GM23338 (cell line): ENCODE measurements at regions not wholly inside any gene's neighbourhood (a gene's known extent, or its start where the extent isn't known, plus 50 kb on each side); places are given as distances from the start of the nearest gene placed in this dataset.

ENCODE experiments used
- ATAC-seq: fragments of 200-7000 bp; cut with Tn5 transposase; 3 replicates; pipeline ENCODE4 v1.9.1; 2020
- DNase-seq: peaks from one replicate; pipeline ENCODE4 v3.0.0-alpha.2; 2015; ENCODE audit warnings: low spot score
- H2AFZ ChIP-seq: fragments of 200-600 bp; sonication (generic); 2 replicates; pipeline ENCODE4 v1.8.0; 2016; ENCODE audit warnings: antibody characterized with exemption, mild to moderate bottlenecking, moderate library complexity
- H3F3A ChIP-seq: fragments of 200-600 bp; sonication (generic); replicated peaks from 2 replicates; pipeline ENCODE4 v1.8.0; 2017; ENCODE audit warnings: antibody characterized with exemption, mixed run types, low read depth
- H3K27ac ChIP-seq: fragments of 200-600 bp; sonication (generic); 2 replicates; pipeline ENCODE4 v1.6.1; 2016; ENCODE audit warnings: low read depth
- H3K27me3 ChIP-seq: fragments of 200-600 bp; sonication (generic); 2 replicates; pipeline ENCODE4 v1.8.0; 2016; ENCODE audit warnings: mild to moderate bottlenecking, mixed run types, moderate library complexity; ENCODE audit not compliant: insufficient read depth
- H3K36me3 ChIP-seq: fragments of 200-600 bp; sonication (generic); 2 replicates; pipeline ENCODE4 v1.8.0; 2016; ENCODE audit warnings: mild to moderate bottlenecking; ENCODE audit not compliant: insufficient read depth
- H3K4me1 ChIP-seq: fragments of 200-600 bp; sonication (generic); 2 replicates; pipeline ENCODE4 v1.8.0; 2016; ENCODE audit warnings: mild to moderate bottlenecking, moderate library complexity; ENCODE audit not compliant: insufficient read depth
- H3K4me2 ChIP-seq: fragments of 200-600 bp; sonication (generic); 2 replicates; pipeline ENCODE4 v1.7.1; 2017; ENCODE audit warnings: mixed run types
- H3K4me3 ChIP-seq: fragments of 200-600 bp; sonication (generic); 2 replicates; pipeline ENCODE4 v1.6.1; 2016; ENCODE audit warnings: mixed run types
- H3K79me2 ChIP-seq: fragments of 200-600 bp; sonication (generic); replicated peaks from 2 replicates; pipeline ENCODE4 v1.8.0; 2017; ENCODE audit warnings: mild to moderate bottlenecking; ENCODE audit not compliant: insufficient read depth
- H3K9me2 ChIP-seq: fragments of 200-600 bp; sonication (generic); 2 replicates; pipeline ENCODE4 v1.8.0; 2017; ENCODE audit not compliant: insufficient read depth
- H4K20me1 ChIP-seq: fragments of 200-600 bp; sonication (generic); replicated peaks from 2 replicates; pipeline ENCODE4 v1.8.0; 2017; ENCODE audit warnings: mild to moderate bottlenecking; ENCODE audit not compliant: insufficient read depth
- H3K27ac Mint-ChIP-seq: 2 replicates; pipeline ENCODE4 v1.8.0; 2020; ENCODE audit warnings: inconsistent platforms, mild to moderate bottlenecking, moderate library complexity, mixed read lengths
- H3K27me3 Mint-ChIP-seq: 3 replicates; pipeline ENCODE4 v1.8.0; 2022; ENCODE audit warnings: low read depth, mild to moderate bottlenecking, moderate library complexity, mixed read lengths, inconsistent platforms; ENCODE audit not compliant: insufficient read depth, poor library complexity
- H3K36me3 Mint-ChIP-seq: 3 replicates; pipeline ENCODE4 v1.8.0; 2021; ENCODE audit warnings: low read depth, mild to moderate bottlenecking, inconsistent platforms, moderate library complexity, mixed read lengths
- H3K4me1 Mint-ChIP-seq: 3 replicates; pipeline ENCODE4 v1.8.0; 2020; ENCODE audit warnings: mild to moderate bottlenecking, inconsistent platforms, mixed read lengths
- H3K4me3 Mint-ChIP-seq: 3 replicates; pipeline ENCODE4 v1.8.0; 2021; ENCODE audit warnings: moderate library complexity, mild to moderate bottlenecking, inconsistent platforms, mixed read lengths
- H3K9me3 Mint-ChIP-seq: 3 replicates; pipeline ENCODE4 v1.8.0; 2020; ENCODE audit warnings: moderate library complexity, mild to moderate bottlenecking, inconsistent platforms, mixed read lengths
- EZH2 ChIP-seq: fragments of 200-600 bp; sonication (generic); IDR thresholded peaks from one replicate; pipeline ENCODE4 v1.8.0; 2017; ENCODE audit warnings: antibody characterized with exemption, mild to moderate bottlenecking, low read depth; ENCODE audit not compliant: unreplicated experiment
- EZH2phosphoT487 ChIP-seq: fragments of 200-600 bp; sonication (generic); IDR thresholded peaks from one replicate; pipeline ENCODE4 v1.8.1; 2018; ENCODE audit warnings: antibody characterized with exemption; ENCODE audit not compliant: unreplicated experiment
- JUNB ChIP-seq: IDR thresholded peaks from one replicate; pipeline ENCODE4 v1.6.1; 2016; ENCODE audit warnings: antibody characterized with exemption; ENCODE audit not compliant: unreplicated experiment
- NANOG ChIP-seq: IDR thresholded peaks from 2 replicates; pipeline ENCODE4 v1.6.1; 2016; ENCODE audit warnings: antibody characterized with exemption, borderline replicate concordance
- STAT1 ChIP-seq: IDR thresholded peaks from one replicate; pipeline ENCODE4 v1.6.1; 2016; ENCODE audit warnings: antibody characterized with exemption; ENCODE audit not compliant: unreplicated experiment
- ZNF114 ChIP-seq: fragments of 250-450 bp; sonication (Bioruptor Pico); IDR thresholded peaks from 2 replicates; pipeline ENCODE4 v1.5.0; 2020; ENCODE audit warnings: mild to moderate bottlenecking, moderate library complexity
- TF ChIP-seq, protein P1 (sequence below): IDR thresholded peaks from one replicate; pipeline ENCODE4 v1.6.1; 2018; ENCODE audit warnings: antibody characterized with exemption; ENCODE audit not compliant: unreplicated experiment
- TF ChIP-seq, protein P2 (sequence below), 2 experiments: fragments of 200-600 bp in 1 of 2; sonication (generic) in 1 of 2; conservative IDR thresholded peaks; 2 replicates each; pipeline versions ENCODE4 v1.5.1 to v1.6.1; 2016 to 2017; ENCODE audit warnings: antibody characterized with exemption in 2 of 2, low read depth in 2 of 2, mild to moderate bottlenecking in 2 of 2, moderate library complexity in 1 of 2
- TF ChIP-seq, protein P3 (sequence below): fragments of 250-450 bp; sonication (Bioruptor Pico); IDR thresholded peaks from 2 replicates; pipeline ENCODE4 v1.5.0; 2020; ENCODE audit warnings: mild to moderate bottlenecking, moderate library complexity

DNA sequence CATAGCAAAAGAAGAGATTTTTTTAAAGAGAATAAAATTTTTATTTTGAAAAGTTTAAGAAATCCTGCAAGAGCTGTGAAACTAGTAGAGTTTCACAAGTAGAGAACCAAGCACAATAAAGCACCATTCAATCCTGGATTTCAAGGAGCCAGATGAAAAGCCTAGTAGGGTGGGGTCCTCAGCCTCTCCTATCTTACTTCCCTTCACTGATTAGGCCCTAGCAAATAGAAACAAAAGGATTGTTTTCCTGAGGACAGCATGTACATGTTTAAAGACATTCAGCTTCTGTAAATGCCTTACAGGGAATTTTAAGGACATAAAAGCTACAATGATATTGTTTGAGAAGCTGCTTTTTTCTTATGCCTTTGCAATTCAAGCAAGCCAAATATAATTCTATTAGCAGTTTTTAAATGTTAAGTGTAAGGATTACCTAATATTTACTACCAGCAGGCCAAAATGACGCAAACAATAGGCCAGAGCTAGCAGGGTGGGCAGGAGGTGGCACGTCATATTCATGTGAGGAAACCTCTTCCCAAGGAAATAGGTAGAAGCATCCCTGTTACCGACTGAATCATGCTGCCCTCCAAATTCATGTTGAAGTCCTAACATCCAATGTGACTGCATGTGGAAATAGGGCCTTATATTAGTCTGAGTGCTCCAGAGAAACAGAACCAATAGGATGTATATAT is 337.6 kb downstream of the MLLT3 start:
- H3K79me2 ChIP-seq = no peaks in the 10 kb centered on the region
- DNase-seq (no peak), ATAC-seq (no peak)
- no peaks in the 10 kb centered on the region for H4K20me1 ChIP-seq
- no peak overlapping the region for H3K4me3 ChIP-seq
- peaks cover 8% of the 10 kb centered on the region for H3K4me1 ChIP-seq
- H2AFZ ChIP-seq = no peak overlapping the region
- H3F3A ChIP-seq = no peaks in the 10 kb centered on the region
- Mint-ChIP-seq H3K27ac (no peak overlapping the region), H3K36me3 (peaks cover 8% of the 10 kb centered on the region; the same call in 1 of the 3 replicates), H3K9me3 (peaks cover 3% of the 10 kb centered on the region; the same call in 1 of the 3 replicates), H3K4me1 (peaks cover 20% of the 10 kb centered on the region), H3K27me3 (peaks cover 6% of the 10 kb centered on the region), H3K4me3 (no peak overlapping the region)
- no peaks in the 10 kb centered on the region for H3K36me3 ChIP-seq
- no peak overlapping the region for H3K4me2 ChIP-seq
- no peak for TF ChIP-seq NANOG
- TF ChIP-seq JUNB = no peak
- TF ChIP-seq, protein P1, sequence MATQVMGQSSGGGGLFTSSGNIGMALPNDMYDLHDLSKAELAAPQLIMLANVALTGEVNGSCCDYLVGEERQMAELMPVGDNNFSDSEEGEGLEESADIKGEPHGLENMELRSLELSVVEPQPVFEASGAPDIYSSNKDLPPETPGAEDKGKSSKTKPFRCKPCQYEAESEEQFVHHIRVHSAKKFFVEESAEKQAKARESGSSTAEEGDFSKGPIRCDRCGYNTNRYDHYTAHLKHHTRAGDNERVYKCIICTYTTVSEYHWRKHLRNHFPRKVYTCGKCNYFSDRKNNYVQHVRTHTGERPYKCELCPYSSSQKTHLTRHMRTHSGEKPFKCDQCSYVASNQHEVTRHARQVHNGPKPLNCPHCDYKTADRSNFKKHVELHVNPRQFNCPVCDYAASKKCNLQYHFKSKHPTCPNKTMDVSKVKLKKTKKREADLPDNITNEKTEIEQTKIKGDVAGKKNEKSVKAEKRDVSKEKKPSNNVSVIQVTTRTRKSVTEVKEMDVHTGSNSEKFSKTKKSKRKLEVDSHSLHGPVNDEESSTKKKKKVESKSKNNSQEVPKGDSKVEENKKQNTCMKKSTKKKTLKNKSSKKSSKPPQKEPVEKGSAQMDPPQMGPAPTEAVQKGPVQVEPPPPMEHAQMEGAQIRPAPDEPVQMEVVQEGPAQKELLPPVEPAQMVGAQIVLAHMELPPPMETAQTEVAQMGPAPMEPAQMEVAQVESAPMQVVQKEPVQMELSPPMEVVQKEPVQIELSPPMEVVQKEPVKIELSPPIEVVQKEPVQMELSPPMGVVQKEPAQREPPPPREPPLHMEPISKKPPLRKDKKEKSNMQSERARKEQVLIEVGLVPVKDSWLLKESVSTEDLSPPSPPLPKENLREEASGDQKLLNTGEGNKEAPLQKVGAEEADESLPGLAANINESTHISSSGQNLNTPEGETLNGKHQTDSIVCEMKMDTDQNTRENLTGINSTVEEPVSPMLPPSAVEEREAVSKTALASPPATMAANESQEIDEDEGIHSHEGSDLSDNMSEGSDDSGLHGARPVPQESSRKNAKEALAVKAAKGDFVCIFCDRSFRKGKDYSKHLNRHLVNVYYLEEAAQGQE = no peak
- TF ChIP-seq EZH2 = no peak
- no peak for TF ChIP-seq STAT1
- TF ChIP-seq, protein P2, sequence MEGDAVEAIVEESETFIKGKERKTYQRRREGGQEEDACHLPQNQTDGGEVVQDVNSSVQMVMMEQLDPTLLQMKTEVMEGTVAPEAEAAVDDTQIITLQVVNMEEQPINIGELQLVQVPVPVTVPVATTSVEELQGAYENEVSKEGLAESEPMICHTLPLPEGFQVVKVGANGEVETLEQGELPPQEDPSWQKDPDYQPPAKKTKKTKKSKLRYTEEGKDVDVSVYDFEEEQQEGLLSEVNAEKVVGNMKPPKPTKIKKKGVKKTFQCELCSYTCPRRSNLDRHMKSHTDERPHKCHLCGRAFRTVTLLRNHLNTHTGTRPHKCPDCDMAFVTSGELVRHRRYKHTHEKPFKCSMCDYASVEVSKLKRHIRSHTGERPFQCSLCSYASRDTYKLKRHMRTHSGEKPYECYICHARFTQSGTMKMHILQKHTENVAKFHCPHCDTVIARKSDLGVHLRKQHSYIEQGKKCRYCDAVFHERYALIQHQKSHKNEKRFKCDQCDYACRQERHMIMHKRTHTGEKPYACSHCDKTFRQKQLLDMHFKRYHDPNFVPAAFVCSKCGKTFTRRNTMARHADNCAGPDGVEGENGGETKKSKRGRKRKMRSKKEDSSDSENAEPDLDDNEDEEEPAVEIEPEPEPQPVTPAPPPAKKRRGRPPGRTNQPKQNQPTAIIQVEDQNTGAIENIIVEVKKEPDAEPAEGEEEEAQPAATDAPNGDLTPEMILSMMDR (conservative IDR thresholded peaks at IDR 0.05; ENCODE audit: low read depth in 2 of 2) = no peak
- TF ChIP-seq EZH2phosphoT487 = no peak
- TF ChIP-seq, protein P3, sequence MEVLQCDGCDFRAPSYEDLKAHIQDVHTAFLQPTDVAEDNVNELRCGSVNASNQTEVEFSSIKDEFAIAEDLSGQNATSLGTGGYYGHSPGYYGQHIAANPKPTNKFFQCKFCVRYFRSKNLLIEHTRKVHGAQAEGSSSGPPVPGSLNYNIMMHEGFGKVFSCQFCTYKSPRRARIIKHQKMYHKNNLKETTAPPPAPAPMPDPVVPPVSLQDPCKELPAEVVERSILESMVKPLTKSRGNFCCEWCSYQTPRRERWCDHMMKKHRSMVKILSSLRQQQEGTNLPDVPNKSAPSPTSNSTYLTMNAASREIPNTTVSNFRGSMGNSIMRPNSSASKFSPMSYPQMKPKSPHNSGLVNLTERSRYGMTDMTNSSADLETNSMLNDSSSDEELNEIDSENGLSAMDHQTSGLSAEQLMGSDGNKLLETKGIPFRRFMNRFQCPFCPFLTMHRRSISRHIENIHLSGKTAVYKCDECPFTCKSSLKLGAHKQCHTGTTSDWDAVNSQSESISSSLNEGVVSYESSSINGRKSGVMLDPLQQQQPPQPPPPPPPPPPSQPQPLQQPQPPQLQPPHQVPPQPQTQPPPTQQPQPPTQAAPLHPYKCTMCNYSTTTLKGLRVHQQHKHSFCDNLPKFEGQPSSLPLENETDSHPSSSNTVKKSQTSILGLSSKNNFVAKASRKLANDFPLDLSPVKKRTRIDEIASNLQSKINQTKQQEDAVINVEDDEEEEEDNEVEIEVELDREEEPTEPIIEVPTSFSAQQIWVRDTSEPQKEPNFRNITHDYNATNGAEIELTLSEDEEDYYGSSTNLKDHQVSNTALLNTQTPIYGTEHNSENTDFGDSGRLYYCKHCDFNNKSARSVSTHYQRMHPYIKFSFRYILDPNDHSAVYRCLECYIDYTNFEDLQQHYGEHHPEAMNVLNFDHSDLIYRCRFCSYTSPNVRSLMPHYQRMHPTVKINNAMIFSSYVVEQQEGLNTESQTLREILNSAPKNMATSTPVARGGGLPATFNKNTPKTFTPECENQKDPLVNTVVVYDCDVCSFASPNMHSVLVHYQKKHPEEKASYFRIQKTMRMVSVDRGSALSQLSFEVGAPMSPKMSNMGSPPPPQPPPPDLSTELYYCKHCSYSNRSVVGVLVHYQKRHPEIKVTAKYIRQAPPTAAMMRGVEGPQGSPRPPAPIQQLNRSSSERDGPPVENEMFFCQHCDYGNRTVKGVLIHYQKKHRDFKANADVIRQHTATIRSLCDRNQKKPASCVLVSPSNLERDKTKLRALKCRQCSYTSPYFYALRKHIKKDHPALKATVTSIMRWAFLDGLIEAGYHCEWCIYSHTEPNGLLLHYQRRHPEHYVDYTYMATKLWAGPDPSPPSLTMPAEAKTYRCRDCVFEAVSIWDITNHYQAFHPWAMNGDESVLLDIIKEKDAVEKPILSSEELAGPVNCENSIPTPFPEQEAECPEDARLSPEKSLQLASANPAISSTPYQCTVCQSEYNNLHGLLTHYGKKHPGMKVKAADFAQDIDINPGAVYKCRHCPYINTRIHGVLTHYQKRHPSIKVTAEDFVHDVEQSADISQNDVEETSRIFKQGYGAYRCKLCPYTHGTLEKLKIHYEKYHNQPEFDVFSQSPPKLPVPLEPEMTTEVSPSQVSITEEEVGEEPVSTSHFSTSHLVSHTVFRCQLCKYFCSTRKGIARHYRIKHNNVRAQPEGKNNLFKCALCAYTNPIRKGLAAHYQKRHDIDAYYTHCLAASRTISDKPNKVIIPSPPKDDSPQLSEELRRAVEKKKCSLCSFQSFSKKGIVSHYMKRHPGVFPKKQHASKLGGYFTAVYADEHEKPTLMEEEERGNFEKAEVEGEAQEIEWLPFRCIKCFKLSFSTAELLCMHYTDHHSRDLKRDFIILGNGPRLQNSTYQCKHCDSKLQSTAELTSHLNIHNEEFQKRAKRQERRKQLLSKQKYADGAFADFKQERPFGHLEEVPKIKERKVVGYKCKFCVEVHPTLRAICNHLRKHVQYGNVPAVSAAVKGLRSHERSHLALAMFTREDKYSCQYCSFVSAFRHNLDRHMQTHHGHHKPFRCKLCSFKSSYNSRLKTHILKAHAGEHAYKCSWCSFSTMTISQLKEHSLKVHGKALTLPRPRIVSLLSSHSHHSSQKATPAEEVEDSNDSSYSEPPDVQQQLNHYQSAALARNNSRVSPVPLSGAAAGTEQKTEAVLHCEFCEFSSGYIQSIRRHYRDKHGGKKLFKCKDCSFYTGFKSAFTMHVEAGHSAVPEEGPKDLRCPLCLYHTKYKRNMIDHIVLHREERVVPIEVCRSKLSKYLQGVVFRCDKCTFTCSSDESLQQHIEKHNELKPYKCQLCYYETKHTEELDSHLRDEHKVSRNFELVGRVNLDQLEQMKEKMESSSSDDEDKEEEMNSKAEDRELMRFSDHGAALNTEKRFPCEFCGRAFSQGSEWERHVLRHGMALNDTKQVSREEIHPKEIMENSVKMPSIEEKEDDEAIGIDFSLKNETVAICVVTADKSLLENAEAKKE = no peak
- no peak for TF ChIP-seq ZNF114
- H3K27ac ChIP-seq = no peak overlapping the region
- no peaks in the 10 kb centered on the region for H3K27me3 ChIP-seq
- peaks cover 7% of the 10 kb centered on the region; the same call in 1 of the 2 replicates for H3K9me2 ChIP-seq
